ENCODE measurements at regions not wholly inside any gene's neighbourhood (a gene's known extent, or its start where the extent isn't known, plus 50 kb on each side); places are given as distances from the start of the nearest gene placed in this dataset.

- TF ChIP-seq CTCF (IDR thresholded peaks at IDR 0.05; ENCODE audit: low read depth, low read length), result no peak
- TF ChIP-seq EZH2phosphoT487 (IDR thresholded peaks at IDR 0.05; ENCODE audit: low read depth), result no peak
Measured at GRCh38 chr5:2203774-2204173, 321.0 kb upstream of the IRX4 start.

All from OCI-LY3 (cell line).